CD14-positive monocyte (primary cell): ENCODE measurements at regions not wholly inside any gene's neighbourhood (a gene's known extent, or its start where the extent isn't known, plus 50 kb on each side); places are given as distances from the start of the nearest gene placed in this dataset.

ENCODE experiments used
- DNase-seq, 3 donors: peaks; one replicate each; pipeline ENCODE4 v3.0.0-alpha.2; 2011 to 2022
- H2AFZ ChIP-seq: 2 replicates; pipeline ENCODE4 v1.6.0; 2012; ENCODE audit warnings: mild to moderate bottlenecking, low read depth, low read length, inconsistent platforms; ENCODE audit not compliant: insufficient read depth, poor library complexity, severe bottlenecking
- H3K27ac ChIP-seq, 2 donors: 1 replicate in 1 of 2; 2 replicates in 1 of 2; pipeline ENCODE4 v1.5.1; 2012 to 2013; ENCODE audit warnings: low read length in 2 of 2, control low read depth in 1 of 2, inconsistent platforms in 1 of 2, low read depth in 1 of 2, mild to moderate bottlenecking in 1 of 2
- H3K27me3 ChIP-seq, 2 donors: one replicate each; pipeline versions ENCODE4 v1.6.0 to v1.6.1; 2011 to 2013; ENCODE audit warnings: low read length in 2 of 2; ENCODE audit not compliant: control insufficient read depth in 2 of 2, insufficient read depth in 2 of 2
- H3K36me3 ChIP-seq, 2 donors: replicated peaks in 1 of 2; 1 replicate in 1 of 2; 2 replicates in 1 of 2; pipeline versions ENCODE4 v1.5.1 to v1.6.1; 2012 to 2013; ENCODE audit warnings: low read length in 2 of 2, control low read depth in 1 of 2, inconsistent platforms in 1 of 2, mild to moderate bottlenecking in 1 of 2; ENCODE audit not compliant: insufficient read depth in 2 of 2, control insufficient read depth in 1 of 2
- H3K4me1 ChIP-seq, 2 donors: 1 replicate in 1 of 2; 2 replicates in 1 of 2; pipeline versions ENCODE4 v1.5.1 to v1.6.1; 2012 to 2013; ENCODE audit warnings: low read length in 2 of 2, control low read depth in 1 of 2, inconsistent platforms in 1 of 2, mild to moderate bottlenecking in 1 of 2, moderate library complexity in 1 of 2; ENCODE audit not compliant: insufficient read depth in 2 of 2, control insufficient read depth in 1 of 2
- H3K4me2 ChIP-seq: replicated peaks from 2 replicates; pipeline ENCODE3; 2012; ENCODE audit warnings: low read length, moderate library complexity, mild to moderate bottlenecking; ENCODE audit not compliant: poor library complexity, severe bottlenecking; ENCODE audit errors: extremely low read depth
- H3K4me3 ChIP-seq, 3 experiments: fragments of 200-600 bp in 1 of 3; sonication (generic) in 1 of 3; replicated peaks in 1 of 3; 1 replicate in 2 of 3; 2 replicates in 1 of 3; pipeline ENCODE4 v1.5.1; 2011 to 2013; ENCODE audit warnings: low read length in 3 of 3, mild to moderate bottlenecking in 3 of 3, control low read depth in 2 of 3, low read depth in 2 of 3, inconsistent platforms in 1 of 3, moderate library complexity in 1 of 3
- H3K79me2 ChIP-seq: 2 replicates; pipeline ENCODE4 v1.6.0; 2012; ENCODE audit warnings: mild to moderate bottlenecking, control low read depth, inconsistent platforms, low read length, moderate library complexity; ENCODE audit not compliant: insufficient read depth
- H3K9ac ChIP-seq: 2 replicates; pipeline ENCODE4 v1.6.0; 2017; ENCODE audit warnings: low read length, mild to moderate bottlenecking; ENCODE audit not compliant: insufficient read depth, poor library complexity, severe bottlenecking
- H3K9me3 ChIP-seq, 2 donors: replicated peaks in 1 of 2; 1 replicate in 1 of 2; 2 replicates in 1 of 2; pipeline versions ENCODE4 v1.5.1 to v1.6.1; 2012 to 2013; ENCODE audit warnings: low read length in 2 of 2, control low read depth in 1 of 2; ENCODE audit not compliant: control insufficient read depth in 1 of 2, insufficient read depth in 1 of 2
- H4K20me1 ChIP-seq: 2 replicates; pipeline ENCODE4 v1.6.0; 2012; ENCODE audit warnings: mild to moderate bottlenecking, low read length, control low read depth, moderate library complexity; ENCODE audit not compliant: insufficient read depth
- H3K27ac Mint-ChIP-seq, 7 donors: one replicate each; pipeline ENCODE4 v1.8.0; 2020; ENCODE audit warnings: mild to moderate bottlenecking in 7 of 7, mixed read lengths in 7 of 7, moderate library complexity in 6 of 7, inconsistent platforms in 2 of 7
- H3K27me3 Mint-ChIP-seq, 3 donors: one replicate each; pipeline ENCODE4 v1.8.0; 2021 to 2022; ENCODE audit warnings: low read depth in 3 of 3, mild to moderate bottlenecking in 3 of 3, mixed read lengths in 3 of 3, moderate library complexity in 3 of 3, inconsistent platforms in 1 of 3
- H3K36me3 Mint-ChIP-seq, 2 donors: one replicate each; pipeline ENCODE4 v1.8.0; 2020; ENCODE audit warnings: mixed read lengths in 2 of 2, inconsistent platforms in 1 of 2, mild to moderate bottlenecking in 1 of 2
- H3K4me1 Mint-ChIP-seq: one replicate; pipeline ENCODE4 v1.8.0; 2020; ENCODE audit warnings: mild to moderate bottlenecking, mixed read lengths
- H3K4me3 Mint-ChIP-seq, 2 donors: one replicate each; pipeline ENCODE4 v1.8.0; 2020; ENCODE audit warnings: mild to moderate bottlenecking in 2 of 2, mixed read lengths in 2 of 2, moderate library complexity in 1 of 2
- H3K9me3 Mint-ChIP-seq, 7 donors: one replicate each; pipeline ENCODE4 v1.8.0; 2020 to 2022; ENCODE audit warnings: mixed read lengths in 7 of 7, mild to moderate bottlenecking in 6 of 7, moderate library complexity in 6 of 7, inconsistent platforms in 2 of 7
- WGBS: methylation state at CpG from one replicate; pipeline ENCODE4 v1.1.5; 2013; ENCODE audit warnings: missing lambda C conversion rate; ENCODE audit not compliant: insufficient coverage; 5-methylcytosine and 5-hydroxymethylcytosine counted together
- intact Hi-C, 2 donors: fragments of 100-400 bp; cut with micrococcal nuclease; formaldehyde crosslinking; loops; one replicate each; pipeline versions ENCODE4 v1.15.0 to v1.15.1; 2023
- TF ChIP-seq, protein P1 (sequence below): fragments of 200-600 bp; IDR thresholded peaks from one replicate; pipeline ENCODE4 v1.8.0; 2022; ENCODE audit warnings: antibody characterized with exemption, mild to moderate bottlenecking

DNA sequence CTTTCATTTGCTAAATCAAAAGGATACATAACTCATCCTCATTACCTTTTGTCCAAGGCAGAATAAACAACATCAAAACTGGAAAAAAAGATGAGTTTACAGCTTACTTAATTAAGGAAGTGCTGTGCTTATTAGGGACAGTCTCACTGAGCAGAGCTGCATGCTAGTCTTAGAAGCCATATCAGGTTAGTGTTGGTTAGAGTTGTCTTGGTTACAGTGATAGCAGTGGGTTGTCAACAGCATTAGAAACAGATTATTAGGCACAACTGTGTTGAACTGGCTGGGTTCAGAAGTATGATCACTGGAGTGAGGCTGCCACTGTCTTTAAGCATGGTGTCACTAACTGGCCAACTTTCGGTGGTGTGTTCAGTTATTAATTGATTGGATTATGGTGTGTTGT lies 503.9 kb upstream of the IGFBP3 start:
- H3K27me3 Mint-ChIP-seq = no peaks in the 10 kb centered on the region
- DNase-seq = no peak

DNA sequence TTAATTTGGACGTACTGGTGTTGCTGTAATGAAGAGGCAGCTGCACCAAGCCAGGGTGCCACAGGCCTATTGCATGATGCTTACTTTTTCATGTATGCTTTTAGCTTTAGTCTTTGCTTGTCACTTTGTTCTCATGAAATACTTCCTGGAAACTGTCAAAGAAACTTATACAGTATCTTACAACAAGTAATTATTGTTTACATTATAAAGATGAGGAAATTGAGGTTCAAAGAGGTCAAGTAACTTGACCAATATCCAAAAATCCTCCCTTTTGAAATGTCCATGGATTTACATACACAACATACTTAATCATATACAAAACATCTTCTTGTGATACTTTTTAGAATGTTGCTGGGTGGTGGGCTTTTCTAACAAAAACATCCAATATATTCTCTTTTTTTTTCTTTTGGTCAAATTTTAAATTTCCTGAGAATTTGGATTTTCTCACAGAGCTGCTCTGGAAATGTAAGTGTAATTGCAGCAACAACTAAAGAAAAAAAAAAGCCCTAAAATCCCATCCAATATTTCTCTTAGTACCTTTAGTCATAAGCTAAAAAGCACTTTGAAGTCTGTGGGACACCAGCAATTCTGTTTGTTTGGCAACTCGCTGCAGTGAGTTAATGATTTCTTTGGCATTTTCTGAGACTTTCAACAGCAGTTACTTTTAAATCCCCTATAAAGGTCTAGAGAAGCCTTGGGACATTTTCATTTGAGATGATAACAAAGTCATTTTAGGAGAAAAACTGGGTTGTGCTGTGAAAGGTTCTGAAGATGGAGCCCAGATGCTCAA lies 500.6 kb upstream of the IGFBP3 start:
- no peaks in the 10 kb centered on the region for H3K27me3 Mint-ChIP-seq
- Histone ChIP-seq H3K79me2 (no peaks in the 10 kb centered on the region), H3K4me3 (no peak overlapping the region), H4K20me1 (no peaks in the 10 kb centered on the region), H3K36me3 (no peaks in the 10 kb centered on the region), H3K9me3 (peaks cover 0 to 4% of the 10 kb centered on the region in 2 donors), H3K27me3 (no peaks in the 10 kb centered on the region), H3K4me2 (no peak overlapping the region), H3K27ac (no peak overlapping the region), H3K9ac (no peak overlapping the region), H2AFZ (no peak overlapping the region), H3K4me1 (no peaks in the 10 kb centered on the region)
- DNase-seq = no peak
- peaks cover 0 to 5% (median 3%) of the 10 kb centered on the region in 7 donors for H3K9me3 Mint-ChIP-seq
- no peaks in the 10 kb centered on the region for H3K36me3 Mint-ChIP-seq
- no peak overlapping the region for H3K4me3 Mint-ChIP-seq
- H3K27ac Mint-ChIP-seq = no peak overlapping the region
- WGBS = 83% methylated on average over 1 of the region's 2 CpGs
- TF ChIP-seq, protein P1, sequence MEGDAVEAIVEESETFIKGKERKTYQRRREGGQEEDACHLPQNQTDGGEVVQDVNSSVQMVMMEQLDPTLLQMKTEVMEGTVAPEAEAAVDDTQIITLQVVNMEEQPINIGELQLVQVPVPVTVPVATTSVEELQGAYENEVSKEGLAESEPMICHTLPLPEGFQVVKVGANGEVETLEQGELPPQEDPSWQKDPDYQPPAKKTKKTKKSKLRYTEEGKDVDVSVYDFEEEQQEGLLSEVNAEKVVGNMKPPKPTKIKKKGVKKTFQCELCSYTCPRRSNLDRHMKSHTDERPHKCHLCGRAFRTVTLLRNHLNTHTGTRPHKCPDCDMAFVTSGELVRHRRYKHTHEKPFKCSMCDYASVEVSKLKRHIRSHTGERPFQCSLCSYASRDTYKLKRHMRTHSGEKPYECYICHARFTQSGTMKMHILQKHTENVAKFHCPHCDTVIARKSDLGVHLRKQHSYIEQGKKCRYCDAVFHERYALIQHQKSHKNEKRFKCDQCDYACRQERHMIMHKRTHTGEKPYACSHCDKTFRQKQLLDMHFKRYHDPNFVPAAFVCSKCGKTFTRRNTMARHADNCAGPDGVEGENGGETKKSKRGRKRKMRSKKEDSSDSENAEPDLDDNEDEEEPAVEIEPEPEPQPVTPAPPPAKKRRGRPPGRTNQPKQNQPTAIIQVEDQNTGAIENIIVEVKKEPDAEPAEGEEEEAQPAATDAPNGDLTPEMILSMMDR = no peak
- intact Hi-C loops = no loop called here
- H3K4me1 Mint-ChIP-seq = no peaks in the 10 kb centered on the region

More for the DNA sequence above, 503.9 kb upstream of the IGFBP3 start:
- Mint-ChIP-seq H3K36me3 (no peaks in the 10 kb centered on the region), H3K9me3 (peaks cover 3 to 14% (median 5%) of the 10 kb centered on the region in 7 donors), H3K4me3 (no peak overlapping the region), H3K4me1 (no peaks in the 10 kb centered on the region), H3K27ac (no peak overlapping the region)
- Histone ChIP-seq H3K4me1 (no peaks in the 10 kb centered on the region), H3K27ac (no peak overlapping the region), H3K27me3 (no peaks in the 10 kb centered on the region), H3K36me3 (no peaks in the 10 kb centered on the region), H2AFZ (no peak overlapping the region), H3K4me2 (no peak overlapping the region), H3K9me3 (peaks cover 0 to 12% of the 10 kb centered on the region in 2 donors), H4K20me1 (no peaks in the 10 kb centered on the region), H3K9ac (no peak overlapping the region), H3K79me2 (no peaks in the 10 kb centered on the region), H3K4me3 (no peak overlapping the region)
- WGBS = no CpG with 5 or more reads among the region's 1 CpG
- intact Hi-C loops = no loop called here
- TF ChIP-seq, protein P1 = no peak
